ENCODE measurements at regions not wholly inside any gene's neighbourhood (a gene's known extent, or its start where the extent isn't known, plus 50 kb on each side); places are given as distances from the start of the nearest gene placed in this dataset.

GRCh38 chr10:128964100-128964403, 503.0 kb upstream of the MGMT start:
- H3K36me3 ChIP-seq (ENCODE audit: control insufficient read depth in 2 of 2, extremely low read depth in 1 of 2, insufficient read depth in 2 of 2, low read length in 2 of 2): no peaks in the 10 kb centered on the region
- no peak for DNase-seq (ENCODE audit: low read depth, low spot score)
- H3K4me2 ChIP-seq (ENCODE audit: insufficient read depth, low read length): no peak overlapping the region
- no peak overlapping the region for H3K27ac ChIP-seq (ENCODE audit: insufficient read depth, low read depth, low read length)
- ChIA-PET CTCF (no interaction called here), POLR2A (no interaction called here)
- no peaks in the 10 kb centered on the region for H4K20me1 ChIP-seq (replicated peaks; ENCODE audit: control insufficient read depth, extremely low read depth, insufficient read depth, low read length)
- no peak overlapping the region for H2AFZ ChIP-seq (ENCODE audit: low read depth, low read length)
- peaks cover 2% of the 10 kb centered on the region for H3K9me3 ChIP-seq (replicated peaks; ENCODE audit: control insufficient read depth, insufficient read depth, low read length)
- intact Hi-C loops (cut with micrococcal nuclease): no loop called here
- BruUV-seq (replicated peaks): no TSS peak
- no peaks in the 10 kb centered on the region for H3K27me3 ChIP-seq (ENCODE audit: control insufficient read depth in 2 of 2, insufficient read depth in 2 of 2, low read length in 2 of 2)
- H3K4me3 ChIP-seq (replicated peaks in 1 of 3; ENCODE audit: insufficient read depth in 1 of 3, low read depth in 1 of 3, low read length in 3 of 3): no peak overlapping the region
- H3K9ac ChIP-seq (replicated peaks; ENCODE audit: extremely low read depth, insufficient read depth, low read length): no peak overlapping the region
- no peaks in the 10 kb centered on the region for H3K4me1 ChIP-seq (ENCODE audit: control insufficient read depth, extremely low read depth, insufficient read depth, low read length)
- H3K79me2 ChIP-seq (ENCODE audit: control insufficient read depth, insufficient read depth, low read length): no peaks in the 10 kb centered on the region
- H3K9me1 ChIP-seq (replicated peaks; ENCODE audit: control insufficient read depth, extremely low read depth, insufficient read depth, low read length): no peaks in the 10 kb centered on the region
- TF ChIP-seq CTCF (IDR thresholded peaks at IDR 0.05; ENCODE audit: extremely low read depth in 1 of 2, insufficient read depth in 1 of 2, low read depth in 1 of 2, low read length in 2 of 2) (no peak), MAX (IDR thresholded peaks at IDR 0.05; ENCODE audit: insufficient read depth, insufficient read length) (no peak), EZH2 (IDR thresholded peaks at IDR 0.05; ENCODE audit: borderline replicate concordance, low read depth, low read length, severe bottlenecking) (no peak), GATA2 (IDR thresholded peaks at IDR 0.05; ENCODE audit: insufficient read depth, insufficient read length, low read depth, low read length) (no peak), POLR2AphosphoS5 (IDR thresholded peaks at IDR 0.05; ENCODE audit: insufficient read depth, low read depth, low read length) (no peak), POLR2A (IDR thresholded peaks at IDR 0.05; ENCODE audit: low read depth, low read length) (no peak), JUN (IDR thresholded peaks at IDR 0.05; ENCODE audit: borderline replicate concordance, insufficient read depth, insufficient read length, low read depth) (no peak), MYC (IDR thresholded peaks at IDR 0.05; ENCODE audit: low read depth, low read length) (no peak), FOS (IDR thresholded peaks at IDR 0.05; ENCODE audit: borderline replicate concordance, insufficient read depth, low read length) (no peak)
- no peak for FAIRE-seq
- dilution Hi-C loops (cut with MboI; ENCODE audit: extremely low pct_ligation_motif_present, low sequenced_read_pairs): no loop called here
